SK-N-SH treated with all-trans-retinoic acid at 6 μM for 48 hours (cell line): ENCODE measurements at regions not wholly inside any gene's neighbourhood (a gene's known extent, or its start where the extent isn't known, plus 50 kb on each side); places are given as distances from the start of the nearest gene placed in this dataset.
A peak's percentile ranks its signal among the peaks of the same experiment; 100 is the strongest.

ENCODE experiments used
- ATAC-seq: fragments of 200-7000 bp; cut with Tn5 transposase; 3 replicates; pipeline ENCODE4 v1.9.1; 2020; ENCODE audit warnings: mild to moderate bottlenecking, moderate library complexity
- ARNTL ChIP-seq: fragments of 450-650 bp; formaldehyde crosslinking; IDR thresholded peaks from 2 replicates; pipeline ENCODE4 v1.5.0; 2020; ENCODE audit warnings: low read depth, mild to moderate bottlenecking, moderate library complexity, borderline replicate concordance
- BACH2 ChIP-seq: fragments of 250-450 bp; sonication (Bioruptor Pico); IDR thresholded peaks from 2 replicates; pipeline ENCODE4 v1.9.0; 2021; ENCODE audit warnings: mild to moderate bottlenecking, borderline replicate concordance
- CREB5 ChIP-seq: fragments of 250-450 bp; sonication (Bioruptor Pico); IDR thresholded peaks from 2 replicates; pipeline ENCODE4 v1.5.1; 2020; ENCODE audit warnings: low read depth, mild to moderate bottlenecking, moderate library complexity
- CSDC2 ChIP-seq: fragments of 250-450 bp; sonication (Bioruptor Pico); IDR thresholded peaks from 2 replicates; pipeline ENCODE4 v1.5.0; 2020; ENCODE audit warnings: mild to moderate bottlenecking, moderate library complexity
- CSRNP3 ChIP-seq: fragments of 250-450 bp; sonication (Bioruptor Pico); IDR thresholded peaks from 2 replicates; pipeline ENCODE4 v1.5.1; 2021; ENCODE audit warnings: mild to moderate bottlenecking, moderate library complexity
- ESRRG ChIP-seq: fragments of 250-450 bp; sonication (Bioruptor Pico); IDR thresholded peaks from 2 replicates; pipeline ENCODE4 v1.6.1; 2021; ENCODE audit warnings: mild to moderate bottlenecking
- GLIS3 ChIP-seq: fragments of 250-450 bp; sonication (Bioruptor Pico); IDR thresholded peaks from 2 replicates; pipeline ENCODE4 v1.5.0; 2020; ENCODE audit warnings: mild to moderate bottlenecking, moderate library complexity
- ISL1 ChIP-seq: fragments of 250-450 bp; sonication (Bioruptor Pico); IDR thresholded peaks from 2 replicates; pipeline ENCODE4 v2.1.2; 2022; ENCODE audit warnings: mild to moderate bottlenecking, moderate library complexity
- OSR1 ChIP-seq: fragments of 250-450 bp; sonication (Bioruptor Pico); IDR thresholded peaks from 2 replicates; pipeline ENCODE4 v1.8.0; 2022; ENCODE audit warnings: moderate library complexity, mild to moderate bottlenecking, inconsistent platforms
- PPARA ChIP-seq: fragments of 250-450 bp; sonication (Bioruptor Pico); IDR thresholded peaks from 2 replicates; pipeline ENCODE4 v1.5.0; 2020; ENCODE audit warnings: mild to moderate bottlenecking, borderline replicate concordance
- RARB ChIP-seq: fragments of 250-450 bp; sonication (Bioruptor Pico); IDR thresholded peaks from 2 replicates; pipeline ENCODE4 v1.8.0; 2021; ENCODE audit warnings: mild to moderate bottlenecking, moderate library complexity
- TCF4 ChIP-seq: fragments of 250-450 bp; sonication (Bioruptor Pico); IDR thresholded peaks from 2 replicates; pipeline ENCODE4 v1.8.0; 2021; ENCODE audit warnings: mild to moderate bottlenecking, moderate library complexity, borderline replicate concordance
- TOX ChIP-seq: fragments of 250-450 bp; sonication (Bioruptor Pico); IDR thresholded peaks from 2 replicates; pipeline ENCODE4 v1.8.0; 2021; ENCODE audit warnings: mild to moderate bottlenecking, moderate library complexity, borderline replicate concordance
- TSHZ2 ChIP-seq: fragments of 250-450 bp; sonication (Bioruptor Pico); IDR thresholded peaks from 2 replicates; pipeline ENCODE4 v1.5.0; 2020; ENCODE audit warnings: mild to moderate bottlenecking, moderate library complexity
- ZC3H10 ChIP-seq: fragments of 250-450 bp; sonication (Bioruptor Pico); IDR thresholded peaks from 2 replicates; pipeline ENCODE4 v1.5.1; 2021; ENCODE audit warnings: mild to moderate bottlenecking, moderate library complexity
- ZFP30 ChIP-seq: fragments of 450-650 bp; formaldehyde crosslinking; IDR thresholded peaks from 2 replicates; pipeline ENCODE4 v1.5.0; 2022; ENCODE audit warnings: mild to moderate bottlenecking, moderate library complexity
- ZNF565 ChIP-seq: fragments of 450-650 bp; formaldehyde crosslinking; conservative IDR thresholded peaks from 2 replicates; pipeline ENCODE4 v1.5.0; 2020; ENCODE audit warnings: low read depth, mild to moderate bottlenecking, moderate library complexity
- ZNF70 ChIP-seq: fragments of 450-650 bp; formaldehyde crosslinking; IDR thresholded peaks from 2 replicates; pipeline ENCODE4 v1.5.0; 2020; ENCODE audit warnings: mild to moderate bottlenecking, moderate library complexity
- ZNF8 ChIP-seq: fragments of 450-650 bp; formaldehyde crosslinking; IDR thresholded peaks from 2 replicates; pipeline ENCODE4 v1.5.0; 2020; ENCODE audit warnings: mild to moderate bottlenecking, moderate library complexity

GRCh38 chr16:85250609-85251223 is 138.4 kb upstream of the CIBAR2 start (continued):
- TF ChIP-seq CSRNP3 (CRISPR knock-in tag) (no peak), TSHZ2 (CRISPR knock-in tag) (no peak), ISL1 (CRISPR knock-in tag) (no peak)

GRCh38 chr16:85251225-85251760 is 139.0 kb upstream of the CIBAR2 start:
- TF ChIP-seq OSR1 (CRISPR knock-in tag) (no peak), CREB5 (CRISPR knock-in tag) (no peak), CSDC2 (CRISPR knock-in tag) (no peak), ZNF8 (CRISPR knock-in tag) (no peak), ARNTL (no peak), ZC3H10 (CRISPR knock-in tag) (no peak), TSHZ2 (CRISPR knock-in tag) (no peak), ISL1 (CRISPR knock-in tag) (no peak), BACH2 (CRISPR knock-in tag) (no peak), GLIS3 (CRISPR knock-in tag) (no peak), ZNF70 (CRISPR knock-in tag) (no peak), RARB (CRISPR knock-in tag) (no peak), ZNF565 (CRISPR knock-in tag) (no peak), CSRNP3 (CRISPR knock-in tag) (no peak), ESRRG (CRISPR knock-in tag) (no peak), TOX (CRISPR knock-in tag) (no peak), PPARA (no peak), ZFP30 (CRISPR knock-in tag) (no peak)
- ATAC-seq: no peak

- TF ChIP-seq TCF4 (CRISPR knock-in tag) (peak; percentile 25; the same call in 1 of the 2 replicates), CREB5 (CRISPR knock-in tag) (no peak), GLIS3 (CRISPR knock-in tag) (no peak)
- no peak for ATAC-seq
Measured at GRCh38 chr16:85252014-85252413, 139.7 kb upstream of the CIBAR2 start.
